Stimulated activated CD4-positive, alpha-beta T cell treated with anti-CD3 and anti-CD28 coated beads, TNF-alpha, amount 100 ng/mL, for 48 hours (primary cell): ENCODE measurements at regions not wholly inside any gene's neighbourhood (a gene's known extent, or its start where the extent isn't known, plus 50 kb on each side); places are given as distances from the start of the nearest gene placed in this dataset.
"Not testable (repeated sequence)": the region's sequence is repeated elsewhere in the genome, so short reads cannot be mapped to it uniquely, and the experiment has no call there.

ENCODE experiments used
- DNase-seq, 3 donors: peaks; one replicate each; pipeline ENCODE4 v3.0.0-alpha.2; 2020; ENCODE audit warnings: low read depth in 3 of 3

- no peak for DNase-seq
Observed at GRCh38 chr15:22240403-22240802, 160.1 kb downstream of the OR4M2 start.

DNA sequence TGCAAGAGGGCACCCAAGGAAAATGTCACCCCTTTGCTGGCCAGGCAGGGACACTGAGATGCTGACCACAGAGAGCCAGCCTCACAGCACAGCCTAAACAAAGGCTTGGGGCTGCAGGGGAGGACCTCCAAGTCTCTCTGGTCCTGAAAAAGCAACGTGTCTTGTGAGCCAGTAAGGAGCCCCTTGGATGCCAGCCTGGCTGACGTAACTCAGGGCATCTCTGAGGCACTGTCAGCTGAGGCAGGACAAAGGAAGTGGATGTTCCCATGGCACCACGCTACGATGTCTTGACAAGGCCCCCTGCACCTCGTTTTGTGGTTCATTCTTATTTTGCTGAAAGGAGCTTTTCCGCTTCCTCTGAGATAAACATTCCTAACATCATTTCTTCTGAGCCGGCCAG lies 160.7 kb downstream of the OR4M2 start:
- no peak for DNase-seq

DNA sequence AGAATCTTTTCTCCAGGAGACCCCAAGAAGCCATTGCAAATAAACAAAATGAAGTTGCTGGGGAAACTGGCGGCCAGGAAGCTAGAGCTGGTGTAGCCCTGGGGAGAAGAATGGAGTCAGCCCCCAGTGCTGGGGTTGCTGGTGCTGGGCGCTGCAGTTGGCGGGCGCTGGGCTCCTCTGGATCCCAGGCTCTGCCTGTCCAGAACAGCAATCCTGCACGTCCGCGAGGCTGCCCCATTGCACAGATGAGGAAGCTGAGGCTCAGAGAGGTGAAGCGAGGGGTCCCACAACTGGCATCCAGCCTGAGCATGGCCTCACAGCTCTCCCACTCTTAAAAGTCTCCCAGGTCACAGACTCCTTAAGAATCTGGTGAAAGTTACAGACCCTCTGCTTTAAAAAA lies 161.1 kb downstream of the OR4M2 start:
- DNase-seq, result no peak

GRCh38 chr15:22242311-22242710 lies 162.0 kb downstream of the OR4M2 start:
- not testable (repeated sequence) for DNase-seq

- DNase-seq, result no peak
Observed at GRCh38 chr15:22243440-22244130, 163.3 kb downstream of the OR4M2 start.

- DNase-seq, result not testable (repeated sequence)
Observed at GRCh38 chr15:22249511-22249910, 169.2 kb downstream of the OR4M2 start.

- not testable (repeated sequence) for DNase-seq
Observed at GRCh38 chr15:22250501-22251290, 170.4 kb downstream of the OR4M2 start.

GRCh38 chr15:22251422-22251821 lies 171.1 kb downstream of the OR4M2 start:
- DNase-seq, result no peak

DNA sequence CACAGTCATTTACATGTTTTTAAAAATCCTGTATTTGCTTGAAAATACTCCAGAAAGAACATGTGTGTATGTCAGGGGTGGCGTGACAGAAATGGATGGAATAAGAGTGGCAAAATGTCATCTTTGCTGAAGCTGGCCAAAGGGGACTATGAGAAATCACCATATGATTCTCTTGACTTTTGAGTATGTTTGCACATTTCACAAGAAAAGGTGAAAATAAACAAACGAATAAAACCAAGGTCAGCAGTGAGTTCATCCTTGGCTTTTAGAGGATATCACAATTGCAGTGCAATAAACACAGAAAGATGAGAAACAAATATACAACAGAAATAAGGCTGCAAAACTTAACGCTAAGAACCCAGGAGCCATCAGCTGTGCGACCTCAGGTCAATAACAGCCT lies 171.7 kb downstream of the OR4M2 start:
- DNase-seq, result not testable (repeated sequence)

DNA sequence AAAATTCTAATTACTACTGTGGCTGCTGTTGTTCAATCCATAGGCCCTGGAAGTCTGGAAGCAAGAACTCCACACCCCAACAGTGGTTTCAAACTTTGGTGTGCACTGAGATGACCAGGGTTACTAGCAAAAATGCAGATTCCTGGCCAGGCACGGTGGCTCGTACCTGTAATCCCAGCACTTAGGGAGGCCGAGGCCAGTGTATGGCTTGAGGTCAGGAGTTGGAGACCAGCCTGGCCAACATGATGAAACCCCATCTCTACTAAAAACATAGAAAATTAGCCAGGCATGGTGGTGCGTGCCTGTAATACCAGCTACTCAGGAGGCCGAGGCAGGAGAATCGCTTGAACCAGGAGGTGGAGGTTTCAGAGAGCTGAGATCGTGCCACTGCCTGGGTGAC lies 172.2 kb downstream of the OR4M2 start:
- DNase-seq, result not testable (repeated sequence)

DNA sequence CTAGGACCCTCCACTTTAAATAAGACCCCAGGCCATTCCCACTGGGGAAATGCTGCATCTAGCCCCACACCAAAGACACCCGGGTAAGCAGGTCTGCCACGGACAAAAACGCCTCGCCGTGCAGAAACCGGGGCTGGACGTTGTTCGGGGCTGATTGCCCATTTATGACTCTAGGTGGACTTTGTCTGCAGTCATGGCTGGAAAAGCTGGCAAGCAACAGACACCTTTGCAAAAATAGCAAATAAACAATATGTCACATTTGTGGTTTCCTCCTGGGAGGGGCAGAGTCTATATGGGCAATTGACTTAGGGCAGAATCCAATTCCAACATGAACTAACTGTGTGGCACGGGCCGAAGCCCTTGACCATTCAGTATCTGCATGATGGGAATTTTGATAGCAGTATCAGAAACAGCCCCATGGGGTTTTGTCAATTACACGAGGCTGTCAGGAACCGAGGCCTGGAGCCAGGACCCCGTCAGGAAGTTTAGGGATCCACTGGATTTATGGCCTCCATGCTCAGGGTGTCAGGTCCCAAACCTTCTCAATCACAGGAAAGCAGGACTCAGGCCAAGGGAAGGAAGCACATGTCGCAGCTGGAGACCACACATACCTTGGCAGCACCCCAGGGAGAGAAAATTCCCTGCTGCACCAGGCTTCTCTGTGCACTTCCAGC lies 172.8 kb downstream of the OR4M2 start:
- not testable (repeated sequence) for DNase-seq

GRCh38 chr15:22253676-22254408 lies 173.5 kb downstream of the OR4M2 start:
- no peak for DNase-seq

DNA sequence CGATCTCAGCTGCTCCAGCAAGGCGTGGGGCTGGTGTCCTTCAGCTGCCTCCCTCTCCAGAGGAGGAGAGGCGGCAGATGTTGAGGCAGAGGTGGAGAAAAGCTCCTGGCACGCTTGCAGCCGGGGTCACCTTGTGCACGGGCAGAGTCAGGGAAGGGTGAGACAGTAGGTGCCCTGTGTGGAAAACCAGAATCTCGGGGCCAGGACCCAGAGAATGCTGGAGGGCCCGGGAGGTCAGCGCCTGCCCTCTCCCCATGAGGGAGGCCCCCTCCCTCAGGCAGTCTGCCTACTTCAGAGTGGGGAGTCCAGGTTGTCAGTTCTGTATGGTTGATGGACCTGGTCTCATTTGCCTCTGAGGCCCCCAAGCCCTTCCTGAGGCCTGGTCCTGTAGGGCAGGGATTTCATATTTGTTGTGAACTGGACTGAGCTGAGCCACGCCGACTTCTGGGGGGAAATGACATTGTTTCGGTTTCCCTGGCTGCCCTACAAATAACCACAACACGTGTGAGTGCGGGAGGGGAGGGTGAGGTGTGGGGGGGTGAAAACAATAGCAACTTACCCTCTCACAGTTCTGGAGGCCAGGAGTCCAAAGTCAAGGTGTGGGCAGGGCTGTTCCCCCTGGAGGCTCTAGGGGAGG lies 174.2 kb downstream of the OR4M2 start:
- not testable (repeated sequence) for DNase-seq

DNA sequence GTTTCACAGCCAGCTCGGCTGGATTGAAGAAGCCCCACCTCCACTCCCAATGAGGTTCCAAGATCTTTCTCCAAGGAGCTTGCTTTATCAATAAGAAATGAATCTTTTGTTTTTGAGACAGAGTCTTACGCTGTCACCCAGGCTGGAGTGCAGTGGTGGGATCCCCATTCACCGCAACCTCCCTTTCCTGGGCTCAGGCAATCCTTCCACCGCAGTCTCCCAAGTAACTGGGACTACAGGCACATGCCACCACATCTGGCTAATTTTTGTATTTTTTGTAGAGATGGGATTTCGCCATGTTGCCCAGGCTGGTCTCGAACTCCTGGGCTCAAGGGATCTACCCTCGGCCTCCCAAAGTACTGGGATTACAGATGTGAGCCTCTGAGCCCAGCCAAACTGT lies 175.3 kb downstream of the OR4M2 start:
- DNase-seq, result not testable (repeated sequence)

DNA sequence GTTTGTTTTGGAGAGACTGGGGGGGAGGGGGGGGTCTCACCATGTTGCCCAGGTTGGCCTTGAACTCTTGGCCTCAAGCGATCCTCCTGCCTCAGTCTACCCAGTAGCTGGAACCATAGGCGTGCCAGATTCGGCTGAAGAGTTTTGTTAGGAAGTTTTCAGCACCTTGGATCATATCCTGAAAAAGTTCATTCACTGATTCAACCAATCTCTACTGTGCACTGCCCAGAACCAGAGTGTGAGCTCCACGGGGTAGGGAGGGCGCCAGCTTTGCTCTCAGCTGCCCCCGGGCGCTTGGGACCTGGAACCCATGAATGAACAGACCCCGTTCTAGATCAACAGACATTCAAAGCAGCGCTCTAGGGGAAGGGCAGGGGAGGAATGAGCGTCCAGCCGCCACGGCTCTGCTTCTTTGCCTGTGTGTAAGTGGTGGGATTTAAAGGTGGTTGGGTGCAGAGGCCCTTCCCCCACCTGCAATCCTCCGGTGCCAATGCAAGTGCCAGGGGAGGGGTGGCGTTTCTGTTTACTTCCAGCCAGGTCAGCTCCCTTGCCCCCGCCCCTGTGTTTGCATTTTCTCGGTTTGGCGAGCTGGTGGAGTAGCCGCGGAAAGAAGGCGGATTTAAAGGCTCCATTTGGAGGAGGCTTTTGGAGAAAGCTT lies 176.2 kb downstream of the OR4M2 start:
- DNase-seq, result not testable (repeated sequence)

- no peak for DNase-seq
Observed at GRCh38 chr15:22257047-22258008, 177.0 kb downstream of the OR4M2 start.

DNA sequence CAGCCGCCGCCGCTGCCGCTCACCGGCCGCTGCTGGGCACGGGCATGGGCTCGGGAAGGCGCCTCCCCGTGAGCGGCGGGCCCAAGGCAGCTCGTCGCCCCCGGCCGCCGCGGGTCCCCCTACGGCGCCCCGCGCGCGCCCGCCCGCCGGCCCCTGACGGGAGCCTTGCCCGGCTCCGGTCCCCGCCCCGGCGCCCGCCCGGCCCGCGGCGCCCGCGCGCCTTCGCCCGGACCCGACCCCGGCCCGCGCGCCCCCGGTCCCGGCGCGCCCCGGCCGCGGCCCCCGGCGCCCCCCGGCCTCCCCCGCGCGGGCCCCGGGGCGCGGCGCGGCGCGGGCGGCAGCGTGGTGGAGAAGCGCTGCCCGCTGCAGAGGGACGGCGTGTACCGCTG lies 177.7 kb downstream of the OR4M2 start:
- no peak for DNase-seq

DNA sequence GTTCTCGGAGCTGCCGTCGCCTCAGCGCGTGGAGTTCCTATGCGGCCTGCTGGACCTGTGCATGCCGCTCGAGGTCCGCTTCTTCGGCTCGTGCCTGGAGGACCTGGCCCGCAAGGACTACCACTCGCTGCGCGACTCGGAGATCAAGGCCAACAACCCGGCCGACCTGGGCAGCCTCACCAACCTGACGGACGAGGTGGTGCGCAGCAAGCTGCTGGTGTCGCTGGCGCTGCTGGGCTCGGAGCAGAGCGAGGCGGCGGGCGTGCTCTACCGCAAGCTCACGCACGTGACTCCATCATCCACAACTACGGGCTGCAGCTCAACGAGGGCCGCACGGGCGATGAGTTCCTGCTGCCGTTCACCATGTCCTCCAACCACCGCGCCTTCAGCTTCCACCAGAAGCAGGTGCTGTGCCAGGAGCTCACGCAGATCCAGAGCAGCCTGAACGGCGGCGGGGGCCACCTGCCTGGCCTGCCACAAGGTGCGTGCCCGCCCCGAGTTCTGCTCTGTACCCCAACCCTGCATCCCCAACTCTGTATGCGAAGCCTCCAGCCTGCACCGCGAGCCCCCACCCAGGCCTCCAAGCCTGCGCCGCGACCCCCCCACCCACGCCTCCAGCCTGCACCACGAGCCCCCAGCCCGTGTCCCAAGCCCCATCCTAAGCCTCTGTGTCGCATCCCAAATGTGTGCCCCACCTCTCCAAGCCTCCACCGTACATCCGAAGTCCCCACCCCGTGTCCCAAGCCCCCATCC lies 178.2 kb downstream of the OR4M2 start:
- no peak for DNase-seq

- DNase-seq, result not testable (repeated sequence)
Observed at GRCh38 chr15:22259151-22259750, 178.9 kb downstream of the OR4M2 start.
